GM12874 (cell line): ENCODE measurements at regions not wholly inside any gene's neighbourhood (a gene's known extent, or its start where the extent isn't known, plus 50 kb on each side); places are given as distances from the start of the nearest gene placed in this dataset.

Source experiments
- CTCF ChIP-seq: IDR thresholded peaks from 2 replicates; pipeline ENCODE4 v1.5.1; 2011; ENCODE audit warnings: low read depth, mild to moderate bottlenecking, control low read depth, low read length, moderate library complexity; ENCODE audit not compliant: insufficient read depth

GRCh38 chr1:101152633-101153032 is 84.2 kb upstream of the S1PR1 start:
- no peak for TF ChIP-seq CTCF

GRCh38 chr1:101151286-101151685 is 85.5 kb upstream of the S1PR1 start:
- TF ChIP-seq CTCF: no peak

GRCh38 chr1:101150670-101151069 is 86.1 kb upstream of the S1PR1 start:
- no peak for TF ChIP-seq CTCF

- no peak for TF ChIP-seq CTCF
Observed at GRCh38 chr1:101150266-101150665, 86.6 kb upstream of the S1PR1 start.

- no peak for TF ChIP-seq CTCF
Observed at GRCh38 chr1:101148980-101149379, 87.8 kb upstream of the S1PR1 start.

- no peak for TF ChIP-seq CTCF
Observed at GRCh38 chr1:101147381-101147780, 89.4 kb upstream of the S1PR1 start.

GRCh38 chr1:101145449-101145820 is 91.4 kb upstream of the S1PR1 start:
- TF ChIP-seq CTCF: no peak
